Activated CD8-positive, alpha-beta T cell treated with anti-CD3 and anti-CD28 coated beads for 36 hours (primary cell): ENCODE measurements at regions not wholly inside any gene's neighbourhood (a gene's known extent, or its start where the extent isn't known, plus 50 kb on each side); places are given as distances from the start of the nearest gene placed in this dataset.

Experiments
- ATAC-seq: fragments of 200-7000 bp; cut with Tn5 transposase; one replicate; pipeline ENCODE4 v1.10.0; 2021; ENCODE audit warnings: mild to moderate bottlenecking, moderate library complexity
- CTCF ChIA-PET: fragments of 350-600 bp; sonication (Branson Sonifier 250); formaldehyde crosslinking; loops from one replicate; lab custom pipeline; 2021; ENCODE audit warnings: antibody characterized with exemption; lab: Charles Lee
- POLR2A ChIA-PET: fragments of 350-600 bp; sonication (Branson Sonifier 250); formaldehyde crosslinking; loops from one replicate; lab custom pipeline; 2021; ENCODE audit warnings: antibody characterized with exemption; lab: Charles Lee
- DNase-seq: peaks from one replicate; pipeline ENCODE4 v3.0.0-alpha.2; 2020
- H3K27ac Mint-ChIP-seq: one replicate; pipeline ENCODE4 v1.8.0; 2021; ENCODE audit warnings: mild to moderate bottlenecking, mixed read lengths
- H3K27me3 Mint-ChIP-seq: one replicate; pipeline ENCODE4 v1.8.0; 2021; ENCODE audit warnings: mixed read lengths
- H3K36me3 Mint-ChIP-seq: one replicate; pipeline ENCODE4 v1.8.0; 2021; ENCODE audit warnings: low read depth, mixed read lengths
- H3K4me1 Mint-ChIP-seq: one replicate; pipeline ENCODE4 v1.8.0; 2021; ENCODE audit warnings: low read depth, mixed read lengths
- H3K4me3 Mint-ChIP-seq: one replicate; pipeline ENCODE4 v1.8.0; 2021; ENCODE audit warnings: mild to moderate bottlenecking, moderate library complexity, mixed read lengths
- H3K9me3 Mint-ChIP-seq: one replicate; pipeline ENCODE4 v1.8.0; 2021; ENCODE audit warnings: mixed read lengths
- CTCF ChIP-seq: fragments of 200-600 bp; IDR thresholded peaks from one replicate; pipeline ENCODE4 v1.8.0; 2022; ENCODE audit warnings: antibody characterized with exemption, mild to moderate bottlenecking
- intact Hi-C: fragments of 100-400 bp; cut with micrococcal nuclease; formaldehyde crosslinking; loops from one replicate; pipeline ENCODE4 v1.10.0; 2022

GRCh38 chr1:30032302-30032701 is 691.1 kb downstream of the MATN1 start:
- Mint-ChIP-seq H3K4me1 (no peaks in the 10 kb centered on the region), H3K27me3 (peaks cover 9% of the 10 kb centered on the region), H3K4me3 (no peak overlapping the region), H3K27ac (no peak overlapping the region), H3K36me3 (no peaks in the 10 kb centered on the region), H3K9me3 (peaks cover 7% of the 10 kb centered on the region)
- intact Hi-C loops = no loop called here
- ATAC-seq (no peak), DNase-seq (no peak)
- TF ChIP-seq CTCF = no peak
- ChIA-PET CTCF (no interaction called here), POLR2A (no interaction called here)

- ATAC-seq (no peak), DNase-seq (no peak)
- H3K9me3 Mint-ChIP-seq = peaks cover 7% of the 10 kb centered on the region
- intact Hi-C loops = no loop called here
- peaks cover 11% of the 10 kb centered on the region for H3K27me3 Mint-ChIP-seq
- TF ChIP-seq CTCF = no peak
- H3K4me1 Mint-ChIP-seq = no peaks in the 10 kb centered on the region
- ChIA-PET POLR2A (no interaction called here), CTCF (no interaction called here)
- H3K4me3 Mint-ChIP-seq = no peak overlapping the region
- no peaks in the 10 kb centered on the region for H3K36me3 Mint-ChIP-seq
- no peak overlapping the region for H3K27ac Mint-ChIP-seq
Measured at GRCh38 chr1:30029677-30030076, 693.7 kb downstream of the MATN1 start.

GRCh38 chr1:30028939-30029338 is 694.4 kb downstream of the MATN1 start:
- peaks cover 11% of the 10 kb centered on the region for H3K27me3 Mint-ChIP-seq
- DNase-seq (no peak), ATAC-seq (no peak)
- peaks cover 7% of the 10 kb centered on the region for H3K9me3 Mint-ChIP-seq
- TF ChIP-seq CTCF = no peak
- POLR2A ChIA-PET = no interaction called here
- H3K36me3 Mint-ChIP-seq = no peaks in the 10 kb centered on the region
- no peaks in the 10 kb centered on the region for H3K4me1 Mint-ChIP-seq
- intact Hi-C loops = no loop called here
- CTCF ChIA-PET = no interaction called here
- H3K27ac Mint-ChIP-seq = no peak overlapping the region
- no peak overlapping the region for H3K4me3 Mint-ChIP-seq

- Mint-ChIP-seq H3K9me3 (peaks cover 7% of the 10 kb centered on the region), H3K4me3 (no peak overlapping the region), H3K36me3 (no peaks in the 10 kb centered on the region), H3K27me3 (peaks cover 11% of the 10 kb centered on the region), H3K27ac (no peak overlapping the region), H3K4me1 (no peaks in the 10 kb centered on the region)
- CTCF ChIA-PET = no interaction called here
- POLR2A ChIA-PET = no interaction called here
- no peak for DNase-seq
- intact Hi-C loops = no loop called here
- ATAC-seq = no peak
- no peak for TF ChIP-seq CTCF
Measured at GRCh38 chr1:30028283-30028682, 695.1 kb downstream of the MATN1 start.

GRCh38 chr1:30027247-30027646 is 696.1 kb downstream of the MATN1 start:
- Mint-ChIP-seq H3K27me3 (peaks cover 15% of the 10 kb centered on the region), H3K4me3 (no peak overlapping the region), H3K36me3 (no peaks in the 10 kb centered on the region), H3K9me3 (peaks cover 2% of the 10 kb centered on the region), H3K27ac (no peak overlapping the region), H3K4me1 (no peaks in the 10 kb centered on the region)
- intact Hi-C loops = no loop called here
- TF ChIP-seq CTCF = no peak
- POLR2A ChIA-PET = no interaction called here
- ATAC-seq (no peak), DNase-seq (no peak)
- CTCF ChIA-PET = no interaction called here
